ENCODE measurements at regions not wholly inside any gene's neighbourhood (a gene's known extent, or its start where the extent isn't known, plus 50 kb on each side); places are given as distances from the start of the nearest gene placed in this dataset.
"Not testable (repeated sequence)": the region's sequence is repeated elsewhere in the genome, so short reads cannot be mapped to it uniquely, and the experiment has no call there.

- DNase-seq (ENCODE audit: low spot score): no peak
These were observed 138.1 kb downstream of the LIG4 start for GRCh38 chr13:108077284-108077683.

DNA sequence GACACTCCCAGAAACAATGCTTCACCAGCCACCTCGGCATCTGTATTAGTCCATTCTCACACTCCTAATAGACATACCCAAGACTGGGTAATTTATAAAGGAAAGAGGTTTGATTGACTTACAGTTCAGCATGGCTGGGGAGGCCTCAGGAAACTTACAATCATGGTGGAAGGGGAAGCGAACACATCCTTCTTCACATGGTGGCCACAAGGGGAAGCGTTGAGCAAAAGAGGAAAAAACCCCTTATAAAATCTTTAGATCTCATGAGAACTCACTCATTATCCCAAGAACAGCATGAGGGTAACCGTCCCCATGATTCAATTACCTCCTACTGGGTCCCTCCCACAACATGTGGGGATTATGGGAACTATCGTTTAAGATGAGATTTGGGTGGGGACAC lies 140.9 kb downstream of the LIG4 start:
- not testable (repeated sequence) for DNase-seq (ENCODE audit: low spot score)

GRCh38 chr13:108070925-108071324 lies 144.4 kb downstream of the LIG4 start:
- DNase-seq (ENCODE audit: low spot score): no peak

- DNase-seq (ENCODE audit: low spot score): no peak
These were observed 144.8 kb downstream of the LIG4 start for GRCh38 chr13:108070491-108070890.

DNA sequence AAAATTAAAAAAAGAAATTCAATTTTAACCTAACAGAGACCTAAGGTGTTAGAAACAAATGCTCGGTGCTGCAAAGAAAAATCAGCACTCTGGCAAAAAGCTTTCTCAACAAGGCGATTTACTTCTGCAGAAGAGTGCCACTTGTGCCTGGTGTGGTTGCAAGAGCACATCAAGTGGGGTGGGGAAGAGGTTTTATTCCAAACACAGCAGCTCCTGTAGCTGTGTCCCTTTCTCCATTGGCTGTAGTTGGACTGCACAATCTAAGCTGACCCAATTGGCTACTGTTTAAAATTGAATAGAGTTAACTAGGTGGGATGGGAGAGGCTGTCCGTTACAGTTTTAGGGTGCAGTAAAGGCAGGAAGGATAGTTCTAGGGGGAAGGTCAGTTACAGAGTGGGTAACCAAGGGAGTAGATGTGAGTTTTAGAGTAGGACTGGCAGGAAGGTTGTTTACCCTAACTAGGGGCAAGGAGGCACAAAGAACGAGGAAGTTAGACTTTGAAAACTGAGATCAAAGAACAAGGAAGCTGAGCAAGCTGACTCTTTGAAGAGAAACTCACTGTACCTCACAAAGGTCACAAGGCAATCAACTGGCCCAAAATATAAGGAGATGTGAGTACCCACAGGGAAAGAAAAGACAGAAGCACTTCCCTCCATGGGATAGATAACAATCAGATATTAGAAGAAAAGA lies 145.7 kb downstream of the LIG4 start:
- DNase-seq (ENCODE audit: low spot score): no peak

- not testable (repeated sequence) for DNase-seq (ENCODE audit: low spot score)
These were observed 151.0 kb downstream of the LIG4 start for GRCh38 chr13:108064372-108064771.

GRCh38 chr13:108060111-108060510 lies 155.2 kb downstream of the LIG4 start:
- DNase-seq (ENCODE audit: low spot score): no peak

- DNase-seq (ENCODE audit: low spot score): no peak
These were observed 159.1 kb downstream of the LIG4 start for GRCh38 chr13:108056278-108056677.

GRCh38 chr13:108049211-108049610 lies 166.1 kb downstream of the LIG4 start:
- DNase-seq (ENCODE audit: low spot score): no peak

DNA sequence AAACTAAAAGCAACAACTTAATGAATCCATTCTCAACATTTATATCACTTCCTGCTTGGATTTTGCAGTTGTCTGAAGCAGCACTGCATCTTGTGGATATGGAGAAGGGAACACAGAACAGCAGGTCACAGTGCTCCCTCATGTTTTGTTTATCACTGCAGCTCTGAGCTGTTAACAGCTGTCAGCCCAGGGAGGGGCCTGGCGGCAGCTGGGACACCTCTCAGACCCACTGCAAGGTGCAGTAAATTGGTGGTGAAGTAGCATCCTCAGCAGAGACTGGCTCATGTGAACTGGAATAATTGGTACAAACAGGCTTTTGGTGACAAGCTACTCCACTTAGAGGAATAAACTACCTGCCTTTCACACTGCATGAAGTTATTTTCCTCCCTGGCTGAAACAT lies 170.4 kb downstream of the LIG4 start:
- no peak for DNase-seq (ENCODE audit: low spot score)

DNA sequence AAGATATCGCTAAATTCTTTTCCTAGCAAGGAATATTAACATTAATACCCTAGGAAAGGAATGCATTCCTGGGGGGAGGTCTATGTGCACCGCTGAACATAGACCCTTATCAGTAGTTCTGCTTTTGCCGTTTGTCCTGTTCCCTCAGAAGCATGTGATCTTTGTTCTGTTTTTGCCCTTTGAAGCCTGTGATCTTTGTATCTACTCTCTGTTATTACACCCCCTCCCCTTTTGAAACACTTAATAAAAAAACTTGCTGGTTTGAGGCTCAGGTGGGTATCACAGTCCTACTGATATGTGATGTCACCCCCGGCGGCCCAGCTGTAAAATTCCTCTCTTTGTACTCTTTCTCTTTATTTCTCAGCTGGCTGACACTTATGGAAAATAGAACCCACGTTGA lies 172.5 kb downstream of the LIG4 start:
- not testable (repeated sequence) for DNase-seq (ENCODE audit: low spot score)

- DNase-seq (ENCODE audit: low spot score): no peak
These were observed 178.0 kb downstream of the LIG4 start for GRCh38 chr13:108037348-108037747.

DNA sequence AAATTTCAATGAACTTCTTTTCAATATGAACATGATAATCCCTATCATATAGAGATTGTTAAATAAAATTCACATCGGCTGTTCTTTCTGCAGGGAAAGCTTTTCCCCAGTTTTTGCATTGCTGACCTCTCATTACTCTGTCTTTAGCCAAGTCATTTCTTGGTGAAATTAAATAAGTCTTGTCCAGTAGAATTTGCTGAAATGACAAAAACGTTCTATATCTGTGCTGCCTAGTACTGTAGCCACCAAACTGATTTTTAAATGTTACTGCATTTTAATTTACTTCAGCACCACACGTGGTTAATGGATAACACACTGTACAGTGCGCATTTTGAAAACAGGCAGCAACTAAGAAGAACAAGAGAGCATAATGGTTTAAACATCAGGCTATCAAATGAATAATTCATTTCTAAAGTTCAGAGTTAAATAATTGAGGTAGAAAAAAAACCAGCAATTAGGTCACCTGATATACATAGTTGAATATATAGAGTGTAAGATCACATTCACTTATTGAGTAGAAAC lies 178.9 kb downstream of the LIG4 start:
- no peak for DNase-seq (ENCODE audit: low spot score)

DNA sequence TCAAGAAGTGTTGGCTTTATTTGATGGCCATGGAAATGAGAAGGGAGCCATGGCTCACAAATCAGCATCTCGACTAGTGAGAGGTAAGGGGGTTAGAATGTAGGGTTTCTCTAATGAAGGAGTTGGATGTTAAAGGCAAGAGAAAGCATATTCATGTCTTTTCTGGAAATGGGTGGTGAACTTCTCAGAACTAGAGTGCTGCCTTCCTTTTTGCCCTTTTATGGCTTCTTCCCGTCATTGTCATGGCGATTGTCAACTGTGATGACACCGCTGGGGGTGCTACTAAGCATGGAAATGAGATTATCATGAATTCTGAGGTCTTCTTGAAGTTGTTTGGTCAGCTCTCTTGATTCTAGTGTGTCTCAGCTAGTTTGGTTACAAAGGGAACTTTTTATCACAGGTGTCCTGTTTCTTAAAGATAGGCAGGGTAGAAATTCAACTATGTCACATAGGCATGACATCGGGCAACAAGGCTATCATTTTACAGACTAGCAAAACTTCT lies 180.4 kb downstream of the LIG4 start:
- no peak for DNase-seq (ENCODE audit: low spot score)

GRCh38 chr13:108033800-108034707 lies 181.3 kb downstream of the LIG4 start:
- no peak for DNase-seq (ENCODE audit: low spot score)

- DNase-seq (ENCODE audit: low spot score): no peak
These were observed 183.5 kb downstream of the LIG4 start for GRCh38 chr13:108031865-108032264.

GRCh38 chr13:108030769-108031168 lies 184.6 kb downstream of the LIG4 start:
- DNase-seq (ENCODE audit: low spot score): no peak

DNA sequence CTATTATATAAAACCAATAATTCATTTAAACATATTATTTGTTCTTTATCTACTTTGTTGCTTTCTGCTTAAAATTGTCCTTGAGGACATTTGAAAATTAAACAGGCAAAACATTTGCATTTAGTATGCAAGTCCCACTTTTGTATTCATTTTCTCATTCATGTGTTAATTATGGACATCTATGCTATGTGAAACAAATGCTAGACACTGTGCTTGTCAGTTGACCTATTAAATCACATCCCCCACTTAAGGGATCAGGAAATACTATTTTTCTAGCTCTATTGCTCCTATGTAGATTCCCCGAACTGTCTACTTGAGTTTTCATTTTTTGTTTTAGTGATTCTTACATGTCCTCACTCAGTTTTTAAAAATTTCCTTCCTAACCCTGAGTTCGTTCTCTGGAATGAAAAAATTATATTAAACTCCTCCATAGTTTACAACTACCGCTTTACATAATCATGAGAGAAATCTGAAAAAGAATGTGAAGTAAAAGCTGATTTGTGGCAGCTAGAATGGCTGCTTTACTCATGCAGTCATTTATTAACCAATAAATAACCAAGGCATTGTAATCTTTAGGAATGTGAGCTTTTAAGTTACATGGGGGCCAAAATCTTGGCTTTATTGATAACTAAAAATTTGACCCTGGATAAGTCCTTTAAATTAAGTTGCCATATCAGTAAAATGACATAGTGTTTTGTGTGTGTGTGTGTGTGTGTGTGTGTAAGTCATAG lies 188.5 kb downstream of the LIG4 start:
- no peak for DNase-seq (ENCODE audit: low spot score)

- no peak for DNase-seq (ENCODE audit: low spot score)
These were observed 195.3 kb downstream of the LIG4 start for GRCh38 chr13:108020027-108020426.

DNA sequence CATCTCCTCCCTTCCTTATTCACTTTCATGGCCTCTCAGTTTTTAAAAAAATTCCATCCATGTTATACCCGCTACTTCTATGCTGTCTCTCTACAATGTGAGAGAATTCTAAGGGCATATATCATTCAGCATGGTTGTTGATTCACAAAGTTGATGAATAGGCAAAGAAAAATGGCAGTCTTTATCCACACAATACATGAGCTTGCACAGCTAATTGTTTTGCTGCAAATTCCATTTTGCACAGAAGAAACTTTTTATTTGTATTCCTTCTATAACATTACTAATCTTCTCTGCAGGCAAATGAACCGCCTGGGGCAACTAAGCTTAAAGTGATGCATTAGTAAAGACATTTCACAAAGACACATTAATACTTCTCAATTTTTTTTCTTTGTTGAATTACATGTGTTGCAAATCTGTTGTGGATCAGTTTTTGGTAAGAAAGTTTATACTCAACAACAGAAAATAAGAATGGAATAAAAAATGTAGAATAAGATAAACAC lies 196.9 kb downstream of the LIG4 start:
- DNase-seq (ENCODE audit: low spot score): no peak

DNA sequence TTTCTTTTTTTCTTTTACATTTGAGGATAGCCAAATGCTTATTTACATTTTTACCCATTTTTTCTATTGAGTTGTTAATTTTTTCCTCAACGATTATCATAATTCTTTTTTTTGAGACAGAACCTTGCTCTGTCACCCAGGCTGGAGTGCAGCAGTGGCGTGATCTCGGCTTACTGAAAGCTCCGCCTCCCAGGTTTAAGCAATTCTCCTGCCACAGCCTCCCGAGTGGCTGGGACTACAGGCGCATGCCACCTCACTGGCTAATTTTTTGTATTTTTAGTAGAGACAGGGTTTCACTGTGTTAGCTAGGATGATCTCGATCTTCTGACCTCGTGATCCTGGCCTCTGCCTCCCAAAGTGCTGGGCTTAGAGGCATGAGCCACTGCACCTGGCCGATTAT lies 208.7 kb downstream of the LIG4 start:
- DNase-seq (ENCODE audit: low spot score): no peak

- DNase-seq (ENCODE audit: low spot score): no peak
These were observed 210.1 kb downstream of the LIG4 start for GRCh38 chr13:108005231-108005630.

All from ecto neural progenitor cell (in vitro differentiated cells).